Keratinocyte (primary cell): ENCODE measurements at regions not wholly inside any gene's neighbourhood (a gene's known extent, or its start where the extent isn't known, plus 50 kb on each side); places are given as distances from the start of the nearest gene placed in this dataset.
A peak's percentile ranks its signal among the peaks of the same experiment; 100 is the strongest.

Source experiments
- DNase-seq: peaks from one replicate; pipeline ENCODE4 v3.0.0-alpha.2; 2011; ENCODE audit warnings: low read depth, missing footprints, low spot score
- FAIRE-seq: peaks from 2 replicates; lab custom pipeline; 2011; peaks lifted over from hg19 to GRCh38; lab: Jason Lieb, UNC
- H2AFZ ChIP-seq: 2 replicates; pipeline ENCODE4 v1.6.0; 2012; ENCODE audit warnings: low read length, control low read depth, inconsistent platforms; ENCODE audit not compliant: control insufficient read depth
- H3K27ac ChIP-seq: 2 replicates; pipeline ENCODE4 v1.5.1; 2011; ENCODE audit warnings: low read length; ENCODE audit not compliant: control insufficient read depth, insufficient read depth
- H3K27me3 ChIP-seq: 3 replicates; pipeline ENCODE4 v1.6.0; 2011; ENCODE audit warnings: low read length; ENCODE audit not compliant: control insufficient read depth, insufficient read depth; ENCODE audit errors: extremely low read depth
- H3K36me3 ChIP-seq, 2 experiments: 2 replicates in 1 of 2; 3 replicates in 1 of 2; pipeline ENCODE4 v1.5.1; 2011; ENCODE audit warnings: low read length in 2 of 2, mild to moderate bottlenecking in 1 of 2; ENCODE audit not compliant: control insufficient read depth in 2 of 2, insufficient read depth in 2 of 2; ENCODE audit errors: extremely low read depth in 1 of 2
- H3K4me1 ChIP-seq: 3 replicates; pipeline ENCODE4 v1.5.1; 2011; ENCODE audit warnings: low read length; ENCODE audit not compliant: control insufficient read depth, insufficient read depth; ENCODE audit errors: extremely low read depth
- H3K4me2 ChIP-seq: 3 replicates; pipeline ENCODE4 v1.6.0; 2011; ENCODE audit warnings: low read depth, low read length; ENCODE audit not compliant: control insufficient read depth, insufficient read depth; ENCODE audit errors: extremely low read depth
- H3K4me3 ChIP-seq, 3 experiments: fragments of 200-600 bp in 1 of 3; sonication (generic) in 1 of 3; 2 replicates in 2 of 3; 3 replicates in 1 of 3; pipeline ENCODE4 v1.5.1; 2011 to 2016; ENCODE audit warnings: low read length in 3 of 3, mild to moderate bottlenecking in 3 of 3, control low read depth in 2 of 3, inconsistent platforms in 1 of 3, low read depth in 1 of 3, mixed read lengths in 1 of 3, mixed run types in 1 of 3, moderate library complexity in 1 of 3; ENCODE audit not compliant: control insufficient read depth in 2 of 3, insufficient read depth in 2 of 3; ENCODE audit errors: extremely low read depth in 1 of 3
- H3K79me2 ChIP-seq: 2 replicates; pipeline ENCODE4 v1.6.0; 2012; ENCODE audit warnings: low read length; ENCODE audit not compliant: control insufficient read depth, insufficient read depth
- H3K9ac ChIP-seq: 3 replicates; pipeline ENCODE4 v1.6.0; 2011; ENCODE audit warnings: low read length; ENCODE audit not compliant: control insufficient read depth, insufficient read depth; ENCODE audit errors: extremely low read depth
- H3K9me1 ChIP-seq: 3 replicates; pipeline ENCODE4 v1.6.0; 2011; ENCODE audit warnings: low read length; ENCODE audit not compliant: control insufficient read depth, insufficient read depth; ENCODE audit errors: extremely low read depth
- H3K9me3 ChIP-seq: 2 replicates; pipeline ENCODE4 v1.5.1; 2012; ENCODE audit warnings: low read depth, low read length; ENCODE audit not compliant: control insufficient read depth
- H4K20me1 ChIP-seq: 3 replicates; pipeline ENCODE4 v1.6.0; 2011; ENCODE audit warnings: low read length; ENCODE audit not compliant: control insufficient read depth, insufficient read depth; ENCODE audit errors: extremely low read depth
- EZH2 ChIP-seq: IDR thresholded peaks from one replicate; pipeline ENCODE4 v1.6.1; 2012; ENCODE audit warnings: inconsistent platforms, mild to moderate bottlenecking, low read length, moderate library complexity
- dilution Hi-C: fragments of 300-500 bp; cut with MboI; formaldehyde crosslinking; loops from one replicate; pipeline ENCODE4 v1.7.0; 2020; ENCODE audit warnings: low sequenced_read_pairs; ENCODE audit not compliant: extremely low pct_ligation_motif_present
- TF ChIP-seq, protein P1 (sequence below), 3 experiments: IDR thresholded peaks in 1 of 3; conservative IDR thresholded peaks in 1 of 3; optimal IDR thresholded peaks in 1 of 3; 2 replicates in 2 of 3; 3 replicates in 1 of 3; pipeline versions ENCODE3 to v1.5.1; 2011; ENCODE audit warnings: low read length in 3 of 3, mild to moderate bottlenecking in 3 of 3, moderate library complexity in 2 of 3, control low read depth in 1 of 3, inconsistent platforms in 1 of 3; ENCODE audit not compliant: insufficient read depth in 2 of 3; ENCODE audit errors: extremely low read depth in 1 of 3

DNA sequence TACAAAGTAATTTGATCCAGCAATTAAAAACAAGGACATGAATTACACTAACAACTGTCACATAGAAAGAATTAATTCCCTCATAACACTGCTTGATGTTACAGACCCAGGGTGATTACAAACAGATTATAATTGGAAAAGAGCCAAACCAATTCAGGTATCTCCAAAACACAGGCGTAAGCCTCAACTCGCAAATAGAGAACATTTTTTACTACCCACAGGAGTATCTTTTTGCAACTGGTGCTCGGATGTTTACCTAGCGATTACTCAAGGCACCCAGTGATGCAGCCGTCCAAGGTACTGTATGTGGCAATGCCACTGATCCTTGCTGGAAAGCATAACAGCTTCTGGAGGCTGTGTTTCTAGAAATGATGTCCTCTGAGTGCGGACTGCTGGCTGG is 386.1 kb upstream of the KIF2A start:
- Histone ChIP-seq H3K4me1 (peaks cover 51% of the 10 kb centered on the region), H3K4me2 (peak overlapping the region; percentile 13), H3K4me3 (no peak overlapping the region), H3K36me3 (no peaks in the 10 kb centered on the region), H2AFZ (no peak overlapping the region), H3K9me3 (no peaks in the 10 kb centered on the region), H3K9me1 (no peaks in the 10 kb centered on the region), H3K79me2 (no peaks in the 10 kb centered on the region), H3K27me3 (no peaks in the 10 kb centered on the region), H3K9ac (no peak overlapping the region), H4K20me1 (no peaks in the 10 kb centered on the region), H3K27ac (peak overlapping the region; percentile 98)
- no peak for DNase-seq
- peak; percentile 86 for FAIRE-seq
- no peak for TF ChIP-seq EZH2
- TF ChIP-seq, protein P1, sequence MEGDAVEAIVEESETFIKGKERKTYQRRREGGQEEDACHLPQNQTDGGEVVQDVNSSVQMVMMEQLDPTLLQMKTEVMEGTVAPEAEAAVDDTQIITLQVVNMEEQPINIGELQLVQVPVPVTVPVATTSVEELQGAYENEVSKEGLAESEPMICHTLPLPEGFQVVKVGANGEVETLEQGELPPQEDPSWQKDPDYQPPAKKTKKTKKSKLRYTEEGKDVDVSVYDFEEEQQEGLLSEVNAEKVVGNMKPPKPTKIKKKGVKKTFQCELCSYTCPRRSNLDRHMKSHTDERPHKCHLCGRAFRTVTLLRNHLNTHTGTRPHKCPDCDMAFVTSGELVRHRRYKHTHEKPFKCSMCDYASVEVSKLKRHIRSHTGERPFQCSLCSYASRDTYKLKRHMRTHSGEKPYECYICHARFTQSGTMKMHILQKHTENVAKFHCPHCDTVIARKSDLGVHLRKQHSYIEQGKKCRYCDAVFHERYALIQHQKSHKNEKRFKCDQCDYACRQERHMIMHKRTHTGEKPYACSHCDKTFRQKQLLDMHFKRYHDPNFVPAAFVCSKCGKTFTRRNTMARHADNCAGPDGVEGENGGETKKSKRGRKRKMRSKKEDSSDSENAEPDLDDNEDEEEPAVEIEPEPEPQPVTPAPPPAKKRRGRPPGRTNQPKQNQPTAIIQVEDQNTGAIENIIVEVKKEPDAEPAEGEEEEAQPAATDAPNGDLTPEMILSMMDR (optimal IDR thresholded peaks at IDR 0.05 in 1 of 3, IDR thresholded peaks at IDR 0.05 in 1 of 3, conservative IDR thresholded peaks at IDR 0.05 in 1 of 3; ENCODE audit: extremely low read depth in 1 of 3, insufficient read depth in 2 of 3, low read length in 3 of 3): no peak
- dilution Hi-C loops: no loop called here

DNA sequence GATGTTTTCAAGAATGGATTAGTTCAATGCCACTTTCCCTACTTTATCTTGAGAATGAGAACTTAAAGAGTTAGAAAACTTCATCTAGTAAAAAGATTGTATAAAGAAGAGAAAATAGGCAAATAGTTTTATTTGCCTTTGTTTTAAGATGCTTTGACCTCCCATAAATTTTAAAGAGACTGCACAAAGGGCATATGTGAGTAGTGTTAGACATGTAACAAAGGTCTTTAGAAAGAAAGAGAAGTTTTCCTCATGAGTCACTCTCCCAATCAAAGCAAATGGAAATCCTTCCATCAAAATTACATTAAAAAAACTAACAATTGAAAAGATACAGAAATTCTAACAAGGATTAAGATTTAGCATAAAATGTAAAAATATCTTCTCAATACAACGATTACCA is 381.8 kb upstream of the KIF2A start:
- H3K4me3 ChIP-seq: no peak overlapping the region
- dilution Hi-C loops: no loop called here
- no peak for DNase-seq
- H3K9me1 ChIP-seq: no peaks in the 10 kb centered on the region
- no peaks in the 10 kb centered on the region for H3K27me3 ChIP-seq
- no peaks in the 10 kb centered on the region for H4K20me1 ChIP-seq
- H3K4me2 ChIP-seq: no peak overlapping the region
- peaks cover 16% of the 10 kb centered on the region for H3K4me1 ChIP-seq
- FAIRE-seq: no peak
- no peak overlapping the region for H2AFZ ChIP-seq
- no peak overlapping the region for H3K27ac ChIP-seq
- no peaks in the 10 kb centered on the region for H3K9me3 ChIP-seq
- no peak for TF ChIP-seq EZH2
- TF ChIP-seq, protein P1 (optimal IDR thresholded peaks at IDR 0.05 in 1 of 3, IDR thresholded peaks at IDR 0.05 in 1 of 3, conservative IDR thresholded peaks at IDR 0.05 in 1 of 3; ENCODE audit: extremely low read depth in 1 of 3, insufficient read depth in 2 of 3, low read length in 3 of 3): no peak
- no peak overlapping the region for H3K9ac ChIP-seq
- H3K79me2 ChIP-seq: no peaks in the 10 kb centered on the region
- H3K36me3 ChIP-seq: no peaks in the 10 kb centered on the region
